Testis (tissue), 2 donors: ENCODE measurements at regions not wholly inside any gene's neighbourhood (a gene's known extent, or its start where the extent isn't known, plus 50 kb on each side); places are given as distances from the start of the nearest gene placed in this dataset.

Experiments
- POLR2A ChIP-seq: fragments of 450-650 bp; IDR thresholded peaks from one replicate; pipeline ENCODE4 v1.6.1; 2017; ENCODE audit warnings: antibody characterized with exemption, mild to moderate bottlenecking, moderate library complexity
- TF ChIP-seq, protein P1 (sequence below), 3 experiments: fragments of 450-650 bp in 2 of 3; fragments of 200-600 bp in 1 of 3; sonication (generic) in 1 of 3; IDR thresholded peaks; one replicate each; pipeline ENCODE4 v1.5.1; 2016 to 2019; ENCODE audit warnings: antibody characterized with exemption in 3 of 3, mild to moderate bottlenecking in 2 of 3, moderate library complexity in 1 of 3

DNA sequence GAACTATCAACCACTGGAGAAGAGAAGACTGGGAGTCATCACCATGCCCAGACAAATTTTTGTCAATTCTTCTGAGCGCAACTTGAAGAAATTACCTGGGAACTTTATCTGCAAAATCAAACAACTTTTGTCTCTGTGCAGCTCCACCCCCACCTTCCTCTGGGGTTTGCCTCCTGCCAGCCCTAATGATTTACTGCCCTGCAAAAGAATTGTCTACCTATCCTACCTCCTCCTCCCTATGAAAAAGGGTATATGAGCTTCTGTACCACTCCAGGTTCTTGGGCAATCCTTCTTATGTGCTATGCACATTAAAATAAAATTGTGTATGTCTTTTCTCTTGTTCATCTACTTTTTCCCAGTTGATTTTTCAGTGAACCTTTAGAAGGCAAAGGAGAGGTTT, 191.9 kb downstream of the URB2 start:
- TF ChIP-seq, protein P1, sequence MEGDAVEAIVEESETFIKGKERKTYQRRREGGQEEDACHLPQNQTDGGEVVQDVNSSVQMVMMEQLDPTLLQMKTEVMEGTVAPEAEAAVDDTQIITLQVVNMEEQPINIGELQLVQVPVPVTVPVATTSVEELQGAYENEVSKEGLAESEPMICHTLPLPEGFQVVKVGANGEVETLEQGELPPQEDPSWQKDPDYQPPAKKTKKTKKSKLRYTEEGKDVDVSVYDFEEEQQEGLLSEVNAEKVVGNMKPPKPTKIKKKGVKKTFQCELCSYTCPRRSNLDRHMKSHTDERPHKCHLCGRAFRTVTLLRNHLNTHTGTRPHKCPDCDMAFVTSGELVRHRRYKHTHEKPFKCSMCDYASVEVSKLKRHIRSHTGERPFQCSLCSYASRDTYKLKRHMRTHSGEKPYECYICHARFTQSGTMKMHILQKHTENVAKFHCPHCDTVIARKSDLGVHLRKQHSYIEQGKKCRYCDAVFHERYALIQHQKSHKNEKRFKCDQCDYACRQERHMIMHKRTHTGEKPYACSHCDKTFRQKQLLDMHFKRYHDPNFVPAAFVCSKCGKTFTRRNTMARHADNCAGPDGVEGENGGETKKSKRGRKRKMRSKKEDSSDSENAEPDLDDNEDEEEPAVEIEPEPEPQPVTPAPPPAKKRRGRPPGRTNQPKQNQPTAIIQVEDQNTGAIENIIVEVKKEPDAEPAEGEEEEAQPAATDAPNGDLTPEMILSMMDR (IDR thresholded peaks at IDR 0.05), result no peak
- TF ChIP-seq POLR2A, result no peak
